ENCODE measurements at regions not wholly inside any gene's neighbourhood (a gene's known extent, or its start where the extent isn't known, plus 50 kb on each side); places are given as distances from the start of the nearest gene placed in this dataset.
"Not testable (repeated sequence)": the region's sequence is repeated elsewhere in the genome, so short reads cannot be mapped to it uniquely, and the experiment has no call there.

DNA sequence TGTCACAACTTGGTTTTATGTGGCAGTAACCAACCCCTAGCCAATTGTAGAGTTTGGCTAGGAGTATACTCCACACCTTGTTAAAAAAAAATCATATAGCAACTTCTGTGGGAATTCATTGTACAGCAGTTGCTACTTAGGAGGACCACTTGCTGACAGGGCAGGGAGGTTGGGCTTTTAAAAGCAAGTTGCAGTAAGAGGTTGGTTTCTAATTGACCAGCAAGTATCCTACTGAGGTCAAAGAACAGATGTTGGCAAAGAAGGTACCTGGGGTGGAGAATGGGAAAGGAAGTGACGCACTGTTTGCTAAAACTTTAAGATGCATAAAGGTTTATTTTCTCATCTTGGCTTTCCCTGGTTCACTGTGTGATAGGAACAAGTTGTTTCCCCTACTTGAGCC, 104.6 kb downstream of the TBX3 start:
- Histone ChIP-seq H3K9ac (ENCODE audit: low read length) (no peak overlapping the region), H3K9me3 (ENCODE audit: control insufficient read depth, low read length) (no peaks in the 10 kb centered on the region), H3K36me3 (ENCODE audit: control insufficient read depth, insufficient read depth, low read length) (no peaks in the 10 kb centered on the region), H3K4me1 (ENCODE audit: control insufficient read depth, insufficient read depth, low read length) (no peaks in the 10 kb centered on the region), H3K27me3 (ENCODE audit: control insufficient read depth, insufficient read depth, low read length) (no peaks in the 10 kb centered on the region), H3K4me3 (ENCODE audit: low read length) (no peak overlapping the region)

DNA sequence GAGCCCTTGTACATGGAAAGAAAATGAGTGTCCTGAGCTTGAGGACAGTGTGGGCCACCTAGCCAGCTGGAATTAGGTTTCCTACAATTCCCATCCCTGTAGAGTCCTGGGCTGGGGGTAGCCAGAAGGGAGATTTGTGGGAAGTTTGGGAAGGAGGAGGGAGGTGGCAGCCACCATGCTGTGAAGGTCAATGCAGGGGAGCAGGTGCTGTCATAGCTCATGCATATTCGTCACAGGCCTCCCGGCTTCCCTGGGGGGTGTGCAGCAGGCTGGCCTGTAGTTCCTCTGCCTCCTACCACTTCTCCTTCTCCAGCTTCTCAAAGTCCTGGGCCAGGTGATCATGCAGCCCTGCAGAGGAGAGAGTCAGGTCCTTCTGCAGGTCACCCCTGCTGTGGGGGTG, 121.3 kb downstream of the TBX3 start:
- Histone ChIP-seq H3K27me3 (ENCODE audit: control insufficient read depth, insufficient read depth, low read length) (no peaks in the 10 kb centered on the region), H3K4me3 (ENCODE audit: low read length) (no peak overlapping the region), H3K4me1 (ENCODE audit: control insufficient read depth, insufficient read depth, low read length) (no peaks in the 10 kb centered on the region), H3K36me3 (ENCODE audit: control insufficient read depth, insufficient read depth, low read length) (no peaks in the 10 kb centered on the region), H3K9me3 (ENCODE audit: control insufficient read depth, low read length) (no peaks in the 10 kb centered on the region), H3K9ac (ENCODE audit: low read length) (no peak overlapping the region)

DNA sequence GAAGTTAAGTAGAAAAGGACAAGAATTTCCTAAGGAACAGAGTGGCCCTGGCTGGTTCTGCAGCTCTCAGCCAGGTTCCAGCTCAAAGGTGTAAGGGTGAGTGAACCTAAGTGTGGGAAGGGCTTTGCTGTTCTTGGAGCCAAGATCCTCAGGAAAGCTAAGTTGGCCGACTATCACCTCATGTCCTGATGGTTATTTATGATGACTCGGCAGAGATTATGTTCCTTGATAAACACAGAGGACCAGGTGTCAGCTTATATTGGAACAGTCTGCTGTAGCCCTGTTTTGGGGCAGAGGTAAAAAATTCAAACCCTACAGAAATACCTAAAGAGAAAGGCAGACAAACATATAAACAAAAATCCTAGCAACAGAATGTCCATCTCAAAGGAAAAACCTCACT, 128.5 kb downstream of the TBX3 start:
- Histone ChIP-seq H3K9me3 (ENCODE audit: control insufficient read depth, low read length) (no peaks in the 10 kb centered on the region), H3K27me3 (ENCODE audit: control insufficient read depth, insufficient read depth, low read length) (no peaks in the 10 kb centered on the region), H3K9ac (ENCODE audit: low read length) (no peak overlapping the region), H3K36me3 (ENCODE audit: control insufficient read depth, insufficient read depth, low read length) (no peaks in the 10 kb centered on the region), H3K4me3 (ENCODE audit: low read length) (no peak overlapping the region), H3K4me1 (ENCODE audit: control insufficient read depth, insufficient read depth, low read length) (no peaks in the 10 kb centered on the region)

DNA sequence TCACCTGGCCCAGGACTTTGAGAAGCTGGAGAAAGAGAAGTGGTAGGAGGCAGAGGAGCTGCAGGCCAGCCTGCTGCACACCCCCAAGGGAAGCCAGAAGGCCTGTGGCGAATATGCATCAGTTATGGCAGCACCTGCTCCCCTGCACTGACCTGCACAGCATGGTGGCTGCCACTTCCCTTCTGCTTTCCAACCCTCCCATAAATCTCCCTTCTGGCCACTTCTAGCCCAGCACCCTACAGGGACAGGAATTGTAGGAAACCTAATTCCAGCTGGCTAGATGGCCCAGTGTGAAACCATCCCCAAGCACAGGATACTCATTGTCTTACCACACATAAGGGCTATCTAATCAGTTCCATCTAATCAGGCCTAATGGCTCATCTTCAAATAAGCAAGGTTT, 136.3 kb downstream of the TBX3 start:
- no peaks in the 10 kb centered on the region for H3K27me3 ChIP-seq (ENCODE audit: control insufficient read depth, insufficient read depth, low read length)

DNA sequence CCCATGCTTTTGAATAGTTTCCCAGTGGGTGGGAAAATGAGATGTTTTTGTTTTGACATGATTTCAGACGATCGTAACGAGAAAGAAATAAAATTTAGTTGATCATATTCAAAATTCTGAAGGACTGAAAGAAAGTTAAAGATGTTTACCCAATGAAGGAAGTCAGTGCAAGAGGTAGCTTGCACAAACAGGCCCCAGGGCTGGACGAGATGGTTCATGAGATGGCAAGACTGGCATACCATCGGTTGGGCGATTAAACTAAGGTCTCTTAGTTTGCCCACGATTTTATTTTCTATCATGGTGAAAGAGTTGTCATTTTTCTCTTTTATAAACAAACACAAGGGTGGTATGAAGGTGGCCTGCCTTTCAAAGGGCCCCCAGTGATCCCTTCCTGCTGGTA, 124.5 kb upstream of the TBX5 start:
- no peak overlapping the region for H3K4me3 ChIP-seq (ENCODE audit: low read length)
- H3K9ac ChIP-seq (ENCODE audit: low read length), result no peak overlapping the region
- H3K4me1 ChIP-seq (ENCODE audit: control insufficient read depth, insufficient read depth, low read length), result no peaks in the 10 kb centered on the region
- no peaks in the 10 kb centered on the region for H3K9me3 ChIP-seq (ENCODE audit: control insufficient read depth, low read length)
- no peaks in the 10 kb centered on the region for H3K27me3 ChIP-seq (ENCODE audit: control insufficient read depth, insufficient read depth, low read length)
- no peaks in the 10 kb centered on the region for H3K36me3 ChIP-seq (ENCODE audit: control insufficient read depth, insufficient read depth, low read length)

More for the DNA sequence above, 136.3 kb downstream of the TBX3 start:
- Histone ChIP-seq H3K4me3 (ENCODE audit: low read length) (no peak overlapping the region), H3K4me1 (ENCODE audit: control insufficient read depth, insufficient read depth, low read length) (no peaks in the 10 kb centered on the region), H3K36me3 (ENCODE audit: control insufficient read depth, insufficient read depth, low read length) (no peaks in the 10 kb centered on the region), H3K9me3 (ENCODE audit: control insufficient read depth, low read length) (no peaks in the 10 kb centered on the region), H3K9ac (ENCODE audit: low read length) (no peak overlapping the region)

DNA sequence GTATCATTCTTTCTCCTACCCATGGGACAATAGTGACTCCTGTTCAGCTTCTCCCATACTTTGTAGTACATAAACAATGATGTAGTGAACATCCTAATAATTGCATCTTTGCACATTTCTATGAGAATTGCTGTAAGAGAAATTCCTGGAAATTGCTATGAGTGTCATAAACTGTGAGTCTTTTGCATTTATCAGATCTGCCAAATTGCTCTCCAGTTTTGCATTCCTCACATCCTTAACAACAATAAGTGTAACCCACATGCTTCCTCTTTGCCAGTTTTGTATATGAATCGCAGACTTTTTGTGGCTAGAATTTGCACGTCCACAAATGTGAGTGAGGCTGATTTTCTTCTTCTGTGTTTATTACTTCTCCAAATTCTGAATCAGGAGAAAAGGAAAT, 124.0 kb upstream of the TBX5 start:
- Histone ChIP-seq H3K27me3 (ENCODE audit: control insufficient read depth, insufficient read depth, low read length) (no peaks in the 10 kb centered on the region), H3K9ac (ENCODE audit: low read length) (no peak overlapping the region), H3K36me3 (ENCODE audit: control insufficient read depth, insufficient read depth, low read length) (no peaks in the 10 kb centered on the region), H3K9me3 (ENCODE audit: control insufficient read depth, low read length) (no peaks in the 10 kb centered on the region), H3K4me1 (ENCODE audit: control insufficient read depth, insufficient read depth, low read length) (no peaks in the 10 kb centered on the region), H3K4me3 (ENCODE audit: low read length) (no peak overlapping the region)

DNA sequence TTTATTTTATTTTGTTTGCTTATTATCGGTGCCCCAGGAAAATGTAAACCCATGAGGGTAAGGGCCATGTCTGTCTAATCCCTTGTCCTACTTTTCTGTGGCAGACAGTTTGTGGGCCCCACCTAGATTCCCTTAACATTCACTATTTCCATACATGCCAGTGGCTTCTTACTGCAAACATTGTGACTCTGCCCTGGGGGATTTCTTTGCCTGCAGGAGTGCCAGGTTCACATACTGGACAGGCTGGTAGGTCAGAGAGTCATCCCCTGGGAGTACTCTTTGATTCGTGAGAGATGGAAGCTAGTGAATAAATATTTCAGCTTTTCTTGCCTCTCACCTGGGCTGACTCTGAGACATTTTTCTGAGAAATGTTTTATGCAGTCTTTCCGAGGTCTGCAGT, 122.8 kb upstream of the TBX5 start:
- H3K27me3 ChIP-seq (ENCODE audit: control insufficient read depth, insufficient read depth, low read length), result no peaks in the 10 kb centered on the region
- no peaks in the 10 kb centered on the region for H3K4me1 ChIP-seq (ENCODE audit: control insufficient read depth, insufficient read depth, low read length)
- H3K4me3 ChIP-seq (ENCODE audit: low read length), result no peak overlapping the region
- H3K9me3 ChIP-seq (ENCODE audit: control insufficient read depth, low read length), result no peaks in the 10 kb centered on the region
- H3K9ac ChIP-seq (ENCODE audit: low read length), result no peak overlapping the region
- H3K36me3 ChIP-seq (ENCODE audit: control insufficient read depth, insufficient read depth, low read length), result no peaks in the 10 kb centered on the region

DNA sequence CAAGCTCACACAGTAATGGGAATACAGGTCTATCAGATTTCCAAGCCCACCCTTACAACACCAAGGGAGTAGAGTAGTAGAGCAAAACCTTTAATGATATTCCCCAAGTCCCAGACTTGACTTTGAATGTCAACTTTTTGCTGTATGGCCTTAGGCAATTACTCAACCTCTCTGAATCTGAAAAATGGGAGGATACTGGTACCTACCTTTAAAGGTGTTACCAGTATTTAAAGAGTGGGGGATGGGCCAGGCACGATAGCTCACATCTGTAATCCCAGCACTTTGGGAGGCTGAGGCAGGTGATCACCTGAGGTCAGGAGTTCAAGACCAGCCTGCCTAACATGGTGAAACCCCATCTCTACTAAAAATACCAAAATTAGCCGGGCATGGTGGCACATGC, 115.2 kb upstream of the TBX5 start:
- not testable (repeated sequence) for H3K36me3 ChIP-seq (ENCODE audit: control insufficient read depth, insufficient read depth, low read length); H3K4me1 ChIP-seq (ENCODE audit: control insufficient read depth, insufficient read depth, low read length); H3K9me3 ChIP-seq (ENCODE audit: control insufficient read depth, low read length); H3K9ac ChIP-seq (ENCODE audit: low read length); H3K27me3 ChIP-seq (ENCODE audit: control insufficient read depth, insufficient read depth, low read length); H3K4me3 ChIP-seq (ENCODE audit: low read length)

DNA sequence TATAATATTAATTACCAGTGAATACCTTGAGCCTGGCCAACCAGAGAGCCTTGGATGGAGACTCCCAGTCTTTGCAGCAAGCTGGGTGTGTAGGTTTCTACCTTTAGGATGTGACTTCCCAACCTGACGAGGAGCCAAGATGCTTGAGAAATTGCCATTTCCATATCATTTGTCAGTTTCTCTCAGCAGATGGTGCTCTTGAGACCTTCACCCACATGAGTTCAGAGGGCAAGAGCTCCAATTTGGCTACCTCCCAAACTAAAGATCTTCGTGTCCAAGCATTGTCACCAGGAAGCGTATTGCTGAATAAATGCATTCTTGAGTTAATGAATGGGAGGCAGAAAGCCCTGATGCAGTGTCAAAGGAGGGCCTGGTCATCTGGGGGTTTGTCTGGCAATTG, 106.4 kb upstream of the TBX5 start:
- no peak overlapping the region for H3K9ac ChIP-seq (ENCODE audit: low read length)
- H3K36me3 ChIP-seq (ENCODE audit: control insufficient read depth, insufficient read depth, low read length), result no peaks in the 10 kb centered on the region
- no peaks in the 10 kb centered on the region for H3K4me1 ChIP-seq (ENCODE audit: control insufficient read depth, insufficient read depth, low read length)
- no peaks in the 10 kb centered on the region for H3K9me3 ChIP-seq (ENCODE audit: control insufficient read depth, low read length)
- H3K27me3 ChIP-seq (ENCODE audit: control insufficient read depth, insufficient read depth, low read length), result peaks cover 3% of the 10 kb centered on the region
- H3K4me3 ChIP-seq (ENCODE audit: low read length), result no peak overlapping the region

DNA sequence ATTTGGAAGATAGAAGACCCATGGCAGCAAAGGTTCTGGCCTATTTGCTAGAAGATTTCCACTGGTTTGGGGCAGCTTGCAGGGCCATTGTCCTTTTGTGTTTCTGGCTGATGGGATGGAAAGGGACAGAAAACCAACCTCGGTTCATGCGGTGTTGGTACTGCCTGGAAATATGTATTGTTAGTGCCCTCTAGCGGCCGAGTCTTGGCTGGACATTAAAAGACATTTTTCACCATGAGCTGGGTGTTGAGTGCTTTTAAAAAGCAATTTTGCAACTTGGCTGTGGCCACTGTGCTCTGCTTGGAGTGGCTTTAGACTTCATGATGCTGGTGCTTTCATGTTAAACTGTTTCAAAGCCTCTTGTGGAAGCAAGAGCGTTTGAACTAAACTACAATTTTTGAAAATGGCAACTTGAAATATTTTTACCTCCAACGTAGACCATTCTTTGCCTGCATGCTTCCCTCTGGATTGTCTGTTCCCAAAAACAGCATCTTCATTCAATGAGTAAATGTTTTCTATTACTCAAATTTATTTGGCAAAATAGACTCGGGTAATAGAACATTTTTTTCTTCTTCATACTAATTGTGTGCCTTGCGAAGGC, 102.7 kb upstream of the TBX5 start:
- Histone ChIP-seq H3K36me3 (ENCODE audit: control insufficient read depth, insufficient read depth, low read length) (no peaks in the 10 kb centered on the region), H3K4me1 (ENCODE audit: control insufficient read depth, insufficient read depth, low read length) (no peaks in the 10 kb centered on the region), H3K9me3 (ENCODE audit: control insufficient read depth, low read length) (no peaks in the 10 kb centered on the region), H3K4me3 (ENCODE audit: low read length) (no peak overlapping the region), H3K27me3 (ENCODE audit: control insufficient read depth, insufficient read depth, low read length) (peaks cover 4% of the 10 kb centered on the region), H3K9ac (ENCODE audit: low read length) (no peak overlapping the region)

DNA sequence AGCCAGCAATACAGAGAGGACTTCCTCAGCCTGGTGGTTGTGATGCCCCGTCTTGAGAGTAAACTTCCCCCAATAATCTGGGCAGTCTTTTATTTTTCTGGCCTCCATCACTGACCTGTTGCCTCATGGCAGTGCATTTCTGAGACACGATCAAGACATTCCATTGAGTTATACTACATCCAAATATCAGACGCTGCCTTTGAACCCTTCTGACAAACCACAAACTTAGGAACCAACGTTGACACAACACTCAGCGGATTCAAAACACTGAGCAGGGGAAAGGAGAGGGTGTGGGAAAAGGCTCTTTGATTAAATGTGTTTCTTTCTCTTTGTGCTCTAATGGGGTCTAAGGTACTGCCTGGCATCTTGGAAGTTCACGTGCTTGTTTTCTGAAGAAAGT, 100.7 kb upstream of the TBX5 start:
- no peak overlapping the region for H3K4me3 ChIP-seq (ENCODE audit: low read length)
- H3K36me3 ChIP-seq (ENCODE audit: control insufficient read depth, insufficient read depth, low read length), result no peaks in the 10 kb centered on the region
- no peaks in the 10 kb centered on the region for H3K9me3 ChIP-seq (ENCODE audit: control insufficient read depth, low read length)
- H3K9ac ChIP-seq (ENCODE audit: low read length), result no peak overlapping the region
- H3K27me3 ChIP-seq (ENCODE audit: control insufficient read depth, insufficient read depth, low read length), result peaks cover 11% of the 10 kb centered on the region
- no peaks in the 10 kb centered on the region for H3K4me1 ChIP-seq (ENCODE audit: control insufficient read depth, insufficient read depth, low read length)

DNA sequence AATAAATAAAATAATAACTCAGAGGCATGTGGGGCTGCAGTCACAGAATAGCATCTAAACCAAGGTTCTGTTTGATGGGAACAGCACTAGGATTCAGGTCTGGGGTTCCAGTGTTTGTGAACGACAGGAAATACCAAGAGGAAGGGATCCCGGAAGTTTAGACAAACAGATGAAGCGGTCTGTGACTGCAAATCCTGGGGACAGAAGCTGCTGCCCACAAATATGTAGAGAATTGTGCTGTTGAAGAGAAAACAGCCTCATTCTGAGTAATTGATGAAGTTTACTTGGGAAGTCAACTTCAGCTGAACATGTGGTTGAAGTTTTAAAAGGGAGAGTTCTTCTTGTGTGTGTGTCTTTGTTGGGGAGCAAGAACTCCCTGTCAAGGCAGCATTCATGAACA, 98.4 kb upstream of the TBX5 start:
- no peak overlapping the region for H3K9ac ChIP-seq (ENCODE audit: low read length)
- no peaks in the 10 kb centered on the region for H3K9me3 ChIP-seq (ENCODE audit: control insufficient read depth, low read length)
- H3K4me3 ChIP-seq (ENCODE audit: low read length), result no peak overlapping the region
- H3K36me3 ChIP-seq (ENCODE audit: control insufficient read depth, insufficient read depth, low read length), result no peaks in the 10 kb centered on the region
- peaks cover 23% of the 10 kb centered on the region for H3K27me3 ChIP-seq (ENCODE audit: control insufficient read depth, insufficient read depth, low read length)
- no peaks in the 10 kb centered on the region for H3K4me1 ChIP-seq (ENCODE audit: control insufficient read depth, insufficient read depth, low read length)

DNA sequence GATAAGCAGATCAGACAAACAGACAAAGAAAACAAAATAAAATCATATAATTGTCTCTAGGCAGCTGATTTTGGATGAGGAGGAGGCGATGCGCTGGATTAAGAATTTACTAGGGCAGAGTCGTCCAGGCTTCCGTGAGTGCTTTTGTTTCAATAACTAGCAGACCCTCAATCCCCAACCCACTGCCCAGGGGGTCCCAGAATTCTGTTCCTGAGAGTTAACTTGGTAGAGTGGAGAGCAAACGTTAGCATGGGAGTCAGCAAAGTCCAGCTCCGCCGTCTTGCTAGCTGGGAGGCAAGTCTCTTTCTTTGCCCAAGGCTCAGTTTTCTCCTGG, 95.5 kb upstream of the TBX5 start:
- H3K27me3 ChIP-seq (ENCODE audit: control insufficient read depth, insufficient read depth, low read length), result peaks cover 19% of the 10 kb centered on the region
- no peaks in the 10 kb centered on the region for H3K36me3 ChIP-seq (ENCODE audit: control insufficient read depth, insufficient read depth, low read length)
- no peaks in the 10 kb centered on the region for H3K9me3 ChIP-seq (ENCODE audit: control insufficient read depth, low read length)
- H3K9ac ChIP-seq (ENCODE audit: low read length), result no peak overlapping the region
- H3K4me3 ChIP-seq (ENCODE audit: low read length), result no peak overlapping the region
- no peaks in the 10 kb centered on the region for H3K4me1 ChIP-seq (ENCODE audit: control insufficient read depth, insufficient read depth, low read length)

Measured in mucosa of stomach (tissue), 1 donor.